ENCODE measurements at regions not wholly inside any gene's neighbourhood (a gene's known extent, or its start where the extent isn't known, plus 50 kb on each side); places are given as distances from the start of the nearest gene placed in this dataset.
A peak's percentile ranks its signal among the peaks of the same experiment; 100 is the strongest.

DNA sequence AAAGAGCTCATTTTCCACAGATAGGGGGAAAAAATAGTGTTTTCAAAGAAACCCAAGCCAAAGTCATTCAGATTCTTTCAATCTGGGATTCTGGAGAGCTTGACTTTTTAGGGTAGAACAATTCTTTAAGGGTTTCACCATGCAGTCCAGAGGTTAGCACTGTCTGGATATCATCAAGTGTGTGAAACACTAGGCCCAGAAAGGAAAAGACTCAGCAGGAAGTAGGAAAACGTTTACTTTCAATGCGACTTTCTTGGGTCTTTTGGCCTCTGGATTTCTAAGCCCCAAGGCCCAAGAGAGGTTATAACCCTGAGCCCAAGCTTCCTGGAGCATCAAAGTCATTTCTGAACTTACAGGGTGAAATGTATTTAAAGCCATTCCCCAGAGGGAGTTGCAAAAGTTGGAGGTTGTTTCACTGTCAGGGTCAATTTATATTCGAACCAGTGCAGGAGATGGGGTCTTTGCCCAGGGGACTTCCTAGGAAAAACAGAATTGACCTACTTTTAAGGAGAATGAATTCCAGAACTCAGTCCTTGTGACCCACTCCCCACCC is 158.0 kb downstream of the C7orf25 start:
- DNase-seq = no peak

DNA sequence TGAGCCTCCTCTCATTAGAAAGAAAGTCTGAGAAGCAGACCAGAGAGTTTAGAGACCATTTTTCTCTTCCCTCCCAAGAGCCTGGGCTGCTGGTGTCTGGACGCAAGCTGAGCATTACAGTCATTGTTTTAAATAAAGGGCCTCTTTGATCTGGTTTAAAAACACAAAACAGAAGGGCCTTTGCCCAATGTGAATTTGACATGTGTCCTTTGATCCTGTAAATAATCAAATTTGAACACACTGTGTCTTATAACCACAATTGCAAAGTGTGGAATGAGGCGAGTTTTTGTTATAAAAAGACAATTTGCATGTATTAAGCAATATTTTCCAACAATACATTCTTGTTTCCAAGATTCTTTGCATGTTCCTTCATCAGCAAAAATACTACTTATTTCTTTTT is 158.5 kb downstream of the C7orf25 start:
- no peak for DNase-seq

- no peak for DNase-seq
Observed at GRCh38 chr7:42750172-42750571, 161.7 kb downstream of the C7orf25 start.

GRCh38 chr7:42747044-42747443 is 164.8 kb downstream of the C7orf25 start:
- DNase-seq = no peak

- DNase-seq = no peak
Observed at GRCh38 chr7:42746214-42746613, 165.7 kb downstream of the C7orf25 start.

DNA sequence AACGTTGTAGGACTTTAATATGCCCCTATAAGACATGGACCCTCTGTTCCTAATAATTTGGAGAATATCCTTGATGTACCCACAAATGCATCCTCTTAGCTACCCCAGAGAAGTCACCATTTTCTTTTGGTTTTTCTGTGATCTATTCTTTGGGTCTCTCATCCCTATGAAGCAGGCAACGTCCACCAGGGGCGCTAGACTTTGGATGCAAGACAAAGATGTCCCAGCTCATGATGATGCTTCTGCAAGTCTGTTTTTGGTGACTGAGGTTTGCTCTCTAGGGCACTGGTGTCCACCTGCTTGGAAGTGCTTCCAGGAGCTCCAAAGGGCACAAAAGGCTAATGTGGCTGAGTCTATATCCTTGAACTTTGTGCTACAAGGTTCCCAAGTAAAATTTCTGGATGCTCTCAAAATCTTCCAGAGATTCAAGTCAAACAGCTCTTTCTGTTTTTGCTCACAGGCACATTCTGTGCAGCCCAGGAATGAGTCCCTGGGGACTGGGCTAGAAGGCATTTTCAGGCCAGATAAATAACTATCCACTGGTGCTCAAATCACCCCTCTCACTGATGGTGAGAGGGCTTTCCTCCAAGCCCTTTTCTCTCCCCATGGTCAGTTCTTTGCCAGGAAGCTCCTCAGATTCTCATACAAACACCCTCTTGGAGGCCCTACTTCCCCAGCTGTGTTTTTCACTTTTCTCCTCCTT is 166.4 kb downstream of the C7orf25 start:
- peak; percentile 58 for DNase-seq

- no peak for DNase-seq
Observed at GRCh38 chr7:42744746-42745145, 167.1 kb downstream of the C7orf25 start.

GRCh38 chr7:42743077-42743858 is 168.6 kb downstream of the C7orf25 start:
- DNase-seq = no peak

DNA sequence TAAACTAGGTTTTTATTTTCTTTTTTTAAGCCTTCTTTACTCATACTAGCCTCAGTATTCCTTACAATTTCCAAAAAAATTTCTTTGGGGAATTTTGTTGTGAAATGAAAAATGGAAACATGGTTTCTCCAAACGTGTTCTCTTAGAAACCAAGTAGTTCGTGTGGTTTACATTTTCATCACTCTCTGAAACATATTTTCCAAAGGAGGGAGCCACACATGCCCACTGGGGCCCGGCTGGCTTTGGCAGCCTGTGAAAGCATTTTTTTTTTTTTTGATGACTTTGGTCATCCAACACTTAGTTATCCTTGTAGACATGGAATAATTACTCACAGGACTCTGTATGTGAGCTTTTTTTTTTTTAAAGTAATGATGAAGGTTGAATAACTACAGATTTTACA is 169.6 kb downstream of the C7orf25 start:
- DNase-seq = no peak

DNA sequence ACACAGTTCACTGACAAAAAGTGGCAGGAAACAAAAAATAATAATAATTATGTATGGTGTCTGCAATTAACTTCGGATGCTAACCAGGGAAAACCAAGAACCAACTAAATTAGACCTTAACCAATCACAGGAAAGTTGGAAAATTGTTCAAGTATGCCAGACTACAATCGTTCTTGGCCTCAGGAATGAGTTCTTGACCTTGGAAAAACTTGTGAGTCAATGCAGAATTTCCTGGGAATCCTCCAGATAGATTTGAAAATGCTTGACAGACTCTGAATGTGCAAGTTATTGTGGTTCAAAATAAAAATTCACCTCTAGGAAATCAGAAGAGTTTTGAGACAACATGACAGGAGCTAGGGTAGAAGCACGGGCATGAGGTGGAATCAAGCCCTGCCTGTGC is 171.5 kb downstream of the C7orf25 start:
- DNase-seq = no peak

DNA sequence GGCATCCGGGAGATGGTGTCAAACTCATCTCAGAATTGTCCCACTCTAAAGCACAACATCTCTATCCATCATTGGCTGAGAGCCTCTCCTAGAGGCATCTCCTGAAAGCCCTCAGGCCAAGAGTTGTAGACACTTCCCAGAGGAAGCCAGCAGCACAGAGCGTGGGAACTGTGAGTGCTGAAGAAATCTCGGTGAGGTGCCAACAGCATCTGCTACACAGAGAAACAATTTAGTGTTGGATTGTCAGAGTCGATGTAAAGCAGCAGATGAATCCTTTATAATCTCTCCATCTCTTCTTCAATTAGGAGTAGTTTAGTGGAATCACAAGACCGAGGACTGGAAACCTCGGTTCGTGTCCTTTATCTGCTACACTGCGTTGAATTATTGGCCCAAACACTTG is 172.2 kb downstream of the C7orf25 start:
- DNase-seq = no peak

DNA sequence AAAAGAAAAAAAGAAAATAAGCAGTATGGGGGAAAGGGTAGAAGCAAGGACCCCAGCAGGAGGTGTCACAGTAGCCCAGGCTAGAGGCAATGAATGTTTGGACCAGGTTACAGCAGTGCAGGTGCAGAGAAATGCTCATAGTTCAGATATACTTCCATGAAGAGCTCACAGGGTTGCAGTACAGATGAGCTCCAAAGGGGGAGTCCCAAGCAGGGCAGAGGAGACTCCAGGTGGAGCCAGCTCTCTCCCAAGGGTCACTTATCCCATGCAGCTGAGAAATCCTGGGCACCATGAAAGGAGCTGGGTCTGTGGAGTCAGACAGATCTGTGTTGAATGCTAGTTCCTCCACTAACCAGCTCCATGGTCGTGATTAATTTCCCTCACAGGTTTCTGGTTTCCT is 174.9 kb downstream of the C7orf25 start:
- DNase-seq = no peak

DNA sequence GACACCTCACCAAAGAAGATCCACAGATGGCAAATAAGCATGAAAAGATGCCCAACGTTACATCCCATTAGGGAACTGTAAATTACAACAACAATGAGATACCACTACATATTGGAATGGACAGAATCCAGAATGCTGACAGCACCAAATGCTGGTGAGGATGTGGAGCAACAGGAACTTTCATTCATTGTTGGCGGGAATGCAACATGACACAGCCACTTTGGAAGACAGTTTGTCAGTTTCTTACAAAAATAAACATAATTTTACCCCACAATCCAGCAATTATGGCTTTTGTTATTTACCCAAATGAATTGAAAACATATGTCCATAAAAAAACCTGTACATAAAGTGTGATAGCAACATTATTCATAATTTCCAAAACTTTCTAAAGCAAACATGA is 176.8 kb downstream of the C7orf25 start:
- DNase-seq = no peak

- no peak for DNase-seq
Observed at GRCh38 chr7:42734568-42734967, 177.3 kb downstream of the C7orf25 start.

DNA sequence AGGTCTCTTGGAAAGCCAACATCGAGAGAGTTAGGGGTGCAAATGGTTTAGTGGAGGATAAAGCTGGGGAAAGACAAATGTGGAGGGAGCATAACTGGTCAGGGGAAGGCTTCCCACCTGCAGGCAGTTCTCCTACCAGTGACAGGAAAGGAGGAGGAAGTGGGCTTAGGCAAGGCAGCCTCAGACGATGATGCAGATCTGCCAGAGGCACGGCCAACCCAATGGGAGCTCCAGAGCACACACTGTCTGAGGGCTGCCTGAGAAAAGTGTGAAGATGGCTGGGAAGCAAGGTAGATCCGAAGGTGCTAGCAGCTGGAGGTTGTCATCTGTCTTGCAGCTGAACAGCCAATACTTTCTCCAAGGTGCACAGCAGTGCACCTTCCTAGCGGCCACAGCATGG is 178.8 kb downstream of the C7orf25 start:
- DNase-seq = no peak

DNA sequence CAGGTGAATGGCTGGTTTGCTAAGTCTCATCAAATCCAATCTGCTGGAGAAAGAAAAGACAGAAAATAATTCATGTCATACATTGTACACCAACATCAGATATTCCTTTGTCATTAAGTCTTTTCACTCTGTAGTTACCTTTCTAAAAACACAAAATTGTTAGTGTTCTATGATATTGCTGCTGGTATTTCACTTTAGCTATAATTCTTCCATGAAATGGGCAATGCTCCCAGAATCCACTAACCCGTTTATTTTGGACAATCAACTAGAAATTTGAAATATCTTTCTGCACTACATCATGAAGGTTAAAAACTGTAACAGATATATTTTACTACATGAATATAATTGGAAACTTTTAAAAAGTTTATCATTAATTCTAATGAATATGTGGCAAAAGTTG is 181.3 kb downstream of the C7orf25 start:
- DNase-seq = no peak

DNA sequence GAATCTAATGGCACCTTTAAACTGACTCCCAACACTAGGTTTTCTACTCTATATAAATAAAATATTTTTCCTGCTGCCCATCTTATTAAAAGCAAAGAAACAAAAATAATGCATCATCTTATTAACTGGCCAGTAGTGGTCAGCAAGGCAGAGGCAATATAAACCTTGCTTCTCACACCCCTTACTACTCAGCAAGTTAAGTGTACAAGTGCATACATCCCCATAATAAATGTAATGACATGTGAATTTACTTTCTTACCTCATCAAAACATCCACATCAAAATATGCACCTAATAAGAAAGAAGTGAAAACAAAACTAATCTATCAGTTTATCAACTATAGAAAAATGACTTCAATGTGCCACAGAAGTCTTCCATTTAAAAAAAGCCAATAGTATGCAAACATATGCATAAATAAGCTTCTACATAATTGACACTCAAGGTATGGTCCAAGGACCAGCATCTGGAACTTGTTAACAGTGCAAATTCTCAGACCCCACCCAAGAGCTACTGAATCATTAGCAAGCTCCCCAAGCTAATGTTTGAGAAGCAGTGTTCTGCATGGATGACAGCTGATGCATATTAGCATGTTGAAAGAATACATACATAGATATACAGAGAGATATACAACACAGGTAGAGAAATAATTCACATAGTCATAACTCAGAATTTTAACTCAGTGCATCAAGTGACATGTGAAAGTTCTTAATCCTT is 182.7 kb downstream of the C7orf25 start:
- no peak for DNase-seq

- no peak for DNase-seq
Observed at GRCh38 chr7:42727451-42727850, 184.4 kb downstream of the C7orf25 start.

DNA sequence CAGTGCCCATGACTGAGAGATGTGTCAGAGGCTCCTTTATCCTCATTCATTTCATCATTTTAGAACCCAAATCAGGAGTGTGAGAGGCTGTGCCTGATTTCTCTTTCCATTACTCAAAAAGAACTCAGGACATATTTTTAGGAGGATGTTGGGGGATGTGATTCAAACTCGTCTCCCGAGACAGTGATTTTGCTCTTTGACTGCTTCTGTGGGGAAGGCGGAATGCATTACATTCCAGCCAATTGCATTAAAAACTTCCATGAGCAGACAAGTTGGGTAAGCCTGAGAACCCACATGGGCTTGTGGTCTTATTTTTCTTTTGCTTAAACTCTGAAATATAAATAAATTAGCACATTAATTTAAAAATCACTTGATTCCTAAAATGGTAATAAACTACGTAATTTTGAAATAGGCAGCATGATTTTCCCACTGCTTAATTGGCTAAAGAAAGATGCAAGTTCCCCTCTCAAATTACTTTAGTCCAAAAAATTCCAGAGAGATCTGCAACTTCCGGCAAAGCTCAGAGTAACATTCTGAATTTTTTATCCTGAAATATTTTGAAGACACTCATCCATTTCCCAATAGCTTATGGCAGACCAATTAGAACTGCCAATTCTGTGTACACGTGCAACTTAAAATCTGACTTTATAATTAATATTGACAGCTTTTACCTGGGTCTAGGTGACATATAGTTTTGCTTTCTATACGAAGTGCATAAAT is 185.6 kb downstream of the C7orf25 start:
- DNase-seq = no peak

DNA sequence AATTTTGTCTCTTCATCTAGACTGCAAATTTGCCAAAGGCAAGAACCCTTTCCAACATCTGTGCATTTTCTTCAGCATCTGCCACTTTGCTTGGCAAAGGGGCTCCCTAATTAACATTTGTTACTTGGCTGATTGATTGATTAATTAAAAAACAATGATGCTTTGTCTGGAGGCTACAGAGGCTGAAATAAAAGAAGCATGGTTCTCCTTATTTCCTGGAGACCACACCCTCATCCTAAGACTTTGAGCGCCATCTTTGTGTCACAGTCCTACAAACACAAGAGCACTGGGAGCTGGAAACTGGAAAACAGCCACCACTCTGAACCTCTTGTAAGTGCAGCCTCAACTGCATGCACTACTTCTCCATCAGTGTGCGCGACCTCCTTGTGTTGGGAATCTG is 189.2 kb downstream of the C7orf25 start:
- DNase-seq = no peak

- no peak for DNase-seq
Observed at GRCh38 chr7:42722198-42722597, 189.7 kb downstream of the C7orf25 start.

GRCh38 chr7:42720991-42721796 is 190.7 kb downstream of the C7orf25 start:
- DNase-seq = no peak
